ENCODE measurements at regions not wholly inside any gene's neighbourhood (a gene's known extent, or its start where the extent isn't known, plus 50 kb on each side); places are given as distances from the start of the nearest gene placed in this dataset.
"Not testable (repeated sequence)": the region's sequence is repeated elsewhere in the genome, so short reads cannot be mapped to it uniquely, and the experiment has no call there.

DNA sequence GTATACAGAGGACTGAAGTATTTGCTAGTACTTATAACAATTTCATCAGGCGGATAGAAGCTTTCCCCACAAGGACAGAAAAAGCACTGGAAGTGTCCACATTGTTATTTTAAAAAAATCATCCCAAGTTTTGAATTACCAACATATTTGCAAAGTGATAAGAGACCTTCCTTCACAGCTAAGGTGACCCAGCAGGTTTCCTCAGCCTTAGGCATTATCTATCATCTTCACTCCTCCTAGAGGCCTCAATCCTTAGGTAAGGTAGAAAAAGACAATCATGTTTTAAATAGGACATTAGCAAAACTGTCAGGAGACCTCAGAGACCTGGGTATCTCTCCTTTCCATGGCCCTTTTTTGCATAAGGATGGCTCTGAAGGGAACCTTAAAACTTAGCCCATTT lies 72.5 kb upstream of the CHD6 start:
- Histone ChIP-seq H3K27ac (ENCODE audit: low read length) (no peak overlapping the region), H3K36me3 (ENCODE audit: control insufficient read depth, insufficient read depth, low read length) (no peaks in the 10 kb centered on the region), H3K9me3 (ENCODE audit: control insufficient read depth, insufficient read depth, low read length) (no peaks in the 10 kb centered on the region), H3K4me1 (ENCODE audit: control insufficient read depth, insufficient read depth, low read length) (peaks cover 15% of the 10 kb centered on the region), H3K27me3 (ENCODE audit: control insufficient read depth, insufficient read depth, low read length) (no peaks in the 10 kb centered on the region), H3K4me3 (ENCODE audit: low read length) (no peak overlapping the region)
- H3K4me1 Mint-ChIP-seq: peaks cover 17 to 25% of the 10 kb centered on the region in 2 donors
- DNase-seq (no peak), ATAC-seq (no peak)
- 100% methylated on average over 1 of the region's 1 CpG for WGBS (ENCODE audit: insufficient coverage)
- H3K27me3 Mint-ChIP-seq (ENCODE audit: low read depth in 2 of 2): peaks cover 15 to 18% of the 10 kb centered on the region in 2 donors
- no peaks in the 10 kb centered on the region for H3K36me3 Mint-ChIP-seq
- no peak for TF ChIP-seq CTCF (IDR thresholded peaks at IDR 0.05)
- H3K9me3 Mint-ChIP-seq: no peaks in the 10 kb centered on the region
- H3K4me3 Mint-ChIP-seq: no peak overlapping the region
- intact Hi-C loops (cut with micrococcal nuclease): no loop called here
- H3K27ac Mint-ChIP-seq: no peak overlapping the region

- no peaks in the 10 kb centered on the region for H3K36me3 Mint-ChIP-seq
- 96% methylated on average over 6 of the region's 6 CpGs for WGBS (ENCODE audit: insufficient coverage)
Measured at GRCh38 chr20:41686961-41687360, 68.8 kb upstream of the CHD6 start.

GRCh38 chr20:41685145-41685544 lies 67.0 kb upstream of the CHD6 start:
- H3K4me1 Mint-ChIP-seq; H3K36me3 Mint-ChIP-seq; H3K27ac ChIP-seq (ENCODE audit: low read length); H3K4me1 ChIP-seq (ENCODE audit: control insufficient read depth, insufficient read depth, low read length); H3K9me3 Mint-ChIP-seq; H3K4me3 ChIP-seq (ENCODE audit: low read length); H3K9me3 ChIP-seq (ENCODE audit: control insufficient read depth, insufficient read depth, low read length); H3K27me3 ChIP-seq (ENCODE audit: control insufficient read depth, insufficient read depth, low read length); H3K4me3 Mint-ChIP-seq; H3K27ac Mint-ChIP-seq; intact Hi-C loops (cut with micrococcal nuclease); ATAC-seq; DNase-seq; H3K36me3 ChIP-seq (ENCODE audit: control insufficient read depth, insufficient read depth, low read length): not testable (repeated sequence)
- 89% methylated on average over 4 of the region's 4 CpGs for WGBS (ENCODE audit: insufficient coverage)
- peaks cover 28 to 29% of the 10 kb centered on the region in 2 donors for H3K27me3 Mint-ChIP-seq (ENCODE audit: low read depth in 2 of 2)

More at GRCh38 chr20:41686961-41687360, 68.8 kb upstream of the CHD6 start:
- no peak for TF ChIP-seq CTCF (IDR thresholded peaks at IDR 0.05)
- Histone ChIP-seq H3K4me1 (ENCODE audit: control insufficient read depth, insufficient read depth, low read length) (no peaks in the 10 kb centered on the region), H3K36me3 (ENCODE audit: control insufficient read depth, insufficient read depth, low read length) (no peaks in the 10 kb centered on the region), H3K27me3 (ENCODE audit: control insufficient read depth, insufficient read depth, low read length) (no peaks in the 10 kb centered on the region), H3K27ac (ENCODE audit: low read length) (no peak overlapping the region), H3K4me3 (ENCODE audit: low read length) (no peak overlapping the region), H3K9me3 (ENCODE audit: control insufficient read depth, insufficient read depth, low read length) (no peaks in the 10 kb centered on the region)
- intact Hi-C loops (cut with micrococcal nuclease): no loop called here
- Mint-ChIP-seq H3K27ac (no peak overlapping the region), H3K4me3 (no peak overlapping the region), H3K27me3 (ENCODE audit: low read depth in 2 of 2) (peaks cover 23 to 29% of the 10 kb centered on the region in 2 donors), H3K9me3 (no peaks in the 10 kb centered on the region), H3K4me1 (no peaks in the 10 kb centered on the region)
- ATAC-seq (no peak), DNase-seq (no peak)

GRCh38 chr20:41678799-41679198 lies 60.6 kb upstream of the CHD6 start:
- ATAC-seq (no peak), DNase-seq (no peak)
- Histone ChIP-seq H3K27ac (ENCODE audit: low read length) (no peak overlapping the region), H3K4me1 (ENCODE audit: control insufficient read depth, insufficient read depth, low read length) (no peaks in the 10 kb centered on the region), H3K27me3 (ENCODE audit: control insufficient read depth, insufficient read depth, low read length) (no peaks in the 10 kb centered on the region), H3K36me3 (ENCODE audit: control insufficient read depth, insufficient read depth, low read length) (no peaks in the 10 kb centered on the region), H3K9me3 (ENCODE audit: control insufficient read depth, insufficient read depth, low read length) (no peaks in the 10 kb centered on the region), H3K4me3 (ENCODE audit: low read length) (no peak overlapping the region)
- Mint-ChIP-seq H3K9me3 (no peaks in the 10 kb centered on the region), H3K27me3 (ENCODE audit: low read depth in 2 of 2) (peaks cover 19 to 29% of the 10 kb centered on the region in 2 donors), H3K36me3 (no peaks in the 10 kb centered on the region), H3K4me1 (no peaks in the 10 kb centered on the region), H3K27ac (no peak overlapping the region), H3K4me3 (no peak overlapping the region)
- TF ChIP-seq CTCF (IDR thresholded peaks at IDR 0.05): no peak
- WGBS (ENCODE audit: insufficient coverage): no CpG with 5 or more reads among the region's 2 CpGs
- intact Hi-C loops (cut with micrococcal nuclease): no loop called here

Measured in natural killer cell (primary cell).